K562 (cell line): ENCODE measurements at regions not wholly inside any gene's neighbourhood (a gene's known extent, or its start where the extent isn't known, plus 50 kb on each side); places are given as distances from the start of the nearest gene placed in this dataset.

Source experiments
- CREM ChIP-seq: IDR thresholded peaks from 2 replicates; pipeline ENCODE4 v1.6.1; 2014; ENCODE audit warnings: antibody characterized with exemption, low read depth
- CTCF ChIP-seq, 3 experiments: IDR thresholded peaks in 2 of 3; conservative IDR thresholded peaks in 1 of 3; 2 replicates each; pipeline ENCODE4 v1.5.1; 2011 to 2012; ENCODE audit warnings: low read length in 3 of 3, mild to moderate bottlenecking in 3 of 3, control low read depth in 2 of 3, improper control_type of control experiment in 1 of 3, inconsistent platforms in 1 of 3, low read depth in 1 of 3, mixed read lengths in 1 of 3, moderate library complexity in 1 of 3; ENCODE audit not compliant: insufficient read depth in 2 of 3
- NR2C1 ChIP-seq, 2 experiments: fragments of 450-650 bp; IDR thresholded peaks; 2 replicates each; pipeline ENCODE4 v1.6.1; 2017; ENCODE audit warnings: mild to moderate bottlenecking in 2 of 2, antibody characterized with exemption in 1 of 2, inconsistent platforms in 1 of 2, missing compliant biosample characterization in 1 of 2, missing genetic modification characterization in 1 of 2
- POU5F1 ChIP-seq: fragments of 150-350 bp; IDR thresholded peaks from 2 replicates; pipeline ENCODE4 v1.6.1; 2014; ENCODE audit warnings: borderline replicate concordance, low read length, low read depth, mild to moderate bottlenecking; ENCODE audit not compliant: partially characterized antibody
- ZSCAN29 ChIP-seq: fragments of 450-650 bp; IDR thresholded peaks from 2 replicates; pipeline ENCODE4 v1.6.1; 2017

GRCh38 chr13:63327584-63327983 lies 1911.9 kb upstream of the PCDH20 start:
- TF ChIP-seq NR2C1 (IDR thresholded peaks at IDR 0.05): no peak
- TF ChIP-seq NR2C1 (tag; IDR thresholded peaks at IDR 0.05): no peak
- no peak for TF ChIP-seq ZSCAN29
- no peak for TF ChIP-seq CTCF (IDR thresholded peaks at IDR 0.05 in 2 of 3, conservative IDR thresholded peaks at IDR 0.05 in 1 of 3; ENCODE audit: insufficient read depth in 2 of 3, low read depth in 1 of 3, low read length in 3 of 3)
- no peak for TF ChIP-seq POU5F1
- TF ChIP-seq CREM: no peak
